ENCODE measurements at regions not wholly inside any gene's neighbourhood (a gene's known extent, or its start where the extent isn't known, plus 50 kb on each side); places are given as distances from the start of the nearest gene placed in this dataset.

- Histone ChIP-seq H3K4me1 (0 out of 3 replicates have a peak, but pooled peaks cover 3% of the 10 kb centered on the region), H3K27ac (no peak overlapping the region), H3K4me3 (no peak overlapping the region), H3K4me2 (no peak overlapping the region), H3K9me3 (peaks cover 5% of the 10 kb centered on the region; the same call in 1 of the 3 replicates)
- CTCF ChIA-PET, result interaction anchor here (0.6 to 1.2 kb wide), 2 partner anchors 43 to 690 kb away, joined by 4 to 5 read pairs; no protein-coding TSS in a partner anchor
- POLR2A ChIA-PET, result no interaction called here
- no peak for TF ChIP-seq HEYL (CRISPR knock-in tag; IDR thresholded peaks at IDR 0.05)
- TF ChIP-seq NR3C1 (IDR thresholded peaks at IDR 0.05), result no peak
- no peak for TF ChIP-seq EHMT2 (IDR thresholded peaks at IDR 0.05; ENCODE audit: low read depth)
- no peak for TF ChIP-seq FOXS1 (CRISPR knock-in tag; IDR thresholded peaks at IDR 0.05)
- no peak for TF ChIP-seq CHD2 (IDR thresholded peaks at IDR 0.05; ENCODE audit: low read length, partially characterized antibody)
- FAIRE-seq, result no peak
- 50% methylated on average over 4 of the region's 4 CpGs for WGBS (ENCODE audit: missing lambda C conversion rate)
- ATAC-seq, result no peak; a peak in 1 of 6 replicates
- no peak for DNase-seq (ENCODE audit: low read depth in 1 of 2, low spot score in 1 of 2)
These were observed 99.3 kb upstream of the CHRNA7 start for GRCh38 chr15:31930967-31931366.

GRCh38 chr15:31932576-31932975, 97.7 kb upstream of the CHRNA7 start:
- no peak for DNase-seq (ENCODE audit: low read depth in 1 of 2, low spot score in 1 of 2)
- 0 out of 3 replicates have a peak, but pooled peaks cover 1% of the 10 kb centered on the region for H3K4me1 ChIP-seq
- H3K4me2 ChIP-seq, result no peak overlapping the region
- H3K4me3 ChIP-seq, result no peak overlapping the region
- no peak for ATAC-seq
- WGBS (ENCODE audit: missing lambda C conversion rate), result 41% methylated on average over 5 of the region's 5 CpGs
- TF ChIP-seq BHLHE40 (IDR thresholded peaks at IDR 0.05; ENCODE audit: low read depth, low read length), result no peak
- TF ChIP-seq CBX2 (IDR thresholded peaks at IDR 0.05; ENCODE audit: borderline replicate concordance, low read depth), result no peak
- TF ChIP-seq TP53 (CRISPR knock-in tag; IDR thresholded peaks at IDR 0.05), result no peak
- TF ChIP-seq REST (IDR thresholded peaks at IDR 0.05), result no peak
- no peak for TF ChIP-seq CHD2 (IDR thresholded peaks at IDR 0.05; ENCODE audit: low read length, partially characterized antibody)
- TF ChIP-seq ESRRA (IDR thresholded peaks at IDR 0.05; ENCODE audit: borderline replicate concordance, low read length), result no peak
- TF ChIP-seq, protein P1, sequence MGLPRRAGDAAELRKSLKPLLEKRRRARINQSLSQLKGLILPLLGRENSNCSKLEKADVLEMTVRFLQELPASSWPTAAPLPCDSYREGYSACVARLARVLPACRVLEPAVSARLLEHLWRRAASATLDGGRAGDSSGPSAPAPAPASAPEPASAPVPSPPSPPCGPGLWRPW (IDR thresholded peaks at IDR 0.05), result no peak
- TF ChIP-seq, protein P2, sequence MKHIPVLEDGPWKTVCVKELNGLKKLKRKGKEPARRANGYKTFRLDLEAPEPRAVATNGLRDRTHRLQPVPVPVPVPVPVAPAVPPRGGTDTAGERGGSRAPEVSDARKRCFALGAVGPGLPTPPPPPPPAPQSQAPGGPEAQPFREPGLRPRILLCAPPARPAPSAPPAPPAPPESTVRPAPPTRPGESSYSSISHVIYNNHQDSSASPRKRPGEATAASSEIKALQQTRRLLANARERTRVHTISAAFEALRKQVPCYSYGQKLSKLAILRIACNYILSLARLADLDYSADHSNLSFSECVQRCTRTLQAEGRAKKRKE (CRISPR knock-in tag; IDR thresholded peaks at IDR 0.05; ENCODE audit: low read depth), result no peak
- TF ChIP-seq KDM1A (IDR thresholded peaks at IDR 0.05; ENCODE audit: low read depth), result no peak
- no peak for TF ChIP-seq RFX5 (IDR thresholded peaks at IDR 0.05)
- TF ChIP-seq HDAC2 (IDR thresholded peaks at IDR 0.05), result no peak
- TF ChIP-seq, protein P3, sequence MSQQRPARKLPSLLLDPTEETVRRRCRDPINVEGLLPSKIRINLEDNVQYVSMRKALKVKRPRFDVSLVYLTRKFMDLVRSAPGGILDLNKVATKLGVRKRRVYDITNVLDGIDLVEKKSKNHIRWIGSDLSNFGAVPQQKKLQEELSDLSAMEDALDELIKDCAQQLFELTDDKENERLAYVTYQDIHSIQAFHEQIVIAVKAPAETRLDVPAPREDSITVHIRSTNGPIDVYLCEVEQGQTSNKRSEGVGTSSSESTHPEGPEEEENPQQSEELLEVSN (IDR thresholded peaks at IDR 0.05; ENCODE audit: borderline replicate concordance, low read depth), result no peak
- TF ChIP-seq ZNF302 (CRISPR knock-in tag; IDR thresholded peaks at IDR 0.05), result no peak
- TF ChIP-seq JUNB (IDR thresholded peaks at IDR 0.05), result no peak
- TF ChIP-seq, protein P4, sequence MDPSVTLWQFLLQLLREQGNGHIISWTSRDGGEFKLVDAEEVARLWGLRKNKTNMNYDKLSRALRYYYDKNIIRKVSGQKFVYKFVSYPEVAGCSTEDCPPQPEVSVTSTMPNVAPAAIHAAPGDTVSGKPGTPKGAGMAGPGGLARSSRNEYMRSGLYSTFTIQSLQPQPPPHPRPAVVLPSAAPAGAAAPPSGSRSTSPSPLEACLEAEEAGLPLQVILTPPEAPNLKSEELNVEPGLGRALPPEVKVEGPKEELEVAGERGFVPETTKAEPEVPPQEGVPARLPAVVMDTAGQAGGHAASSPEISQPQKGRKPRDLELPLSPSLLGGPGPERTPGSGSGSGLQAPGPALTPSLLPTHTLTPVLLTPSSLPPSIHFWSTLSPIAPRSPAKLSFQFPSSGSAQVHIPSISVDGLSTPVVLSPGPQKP (IDR thresholded peaks at IDR 0.05; ENCODE audit: low read depth, low read length), result no peak
- TF ChIP-seq, protein P5, sequence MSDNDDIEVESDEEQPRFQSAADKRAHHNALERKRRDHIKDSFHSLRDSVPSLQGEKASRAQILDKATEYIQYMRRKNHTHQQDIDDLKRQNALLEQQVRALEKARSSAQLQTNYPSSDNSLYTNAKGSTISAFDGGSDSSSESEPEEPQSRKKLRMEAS (IDR thresholded peaks at IDR 0.05), result no peak
- no peak for TF ChIP-seq HOXB5 (CRISPR knock-in tag; IDR thresholded peaks at IDR 0.05)
- TF ChIP-seq EP300 (IDR thresholded peaks at IDR 0.05), result no peak
- TF ChIP-seq NFE2L2 (conservative IDR thresholded peaks at IDR 0.05; ENCODE audit: low read length), result no peak
- ChIA-PET POLR2A (no interaction called here), CTCF (interaction anchor here (1.1 to 1.3 kb wide), 3 partner anchors 20 to 45 kb away, joined by 3 to 5 read pairs (median 3); no protein-coding TSS in a partner anchor)
- H3K9me3 ChIP-seq, result no peaks in the 10 kb centered on the region; the same call in 2 of the 3 replicates
- no peak overlapping the region for H3K27ac ChIP-seq
- FAIRE-seq, result no peak

All from A549 (cell line).